HG02623 (cell line): ENCODE measurements at regions not wholly inside any gene's neighbourhood (a gene's known extent, or its start where the extent isn't known, plus 50 kb on each side); places are given as distances from the start of the nearest gene placed in this dataset.

Experiments
- ATAC-seq: cut with Tn5 transposase; IDR thresholded peaks from one replicate; pipeline ENCODE4 v1.9.1; 2021; ENCODE audit warnings: moderate library complexity; ENCODE audit not compliant: unreplicated experiment

DNA sequence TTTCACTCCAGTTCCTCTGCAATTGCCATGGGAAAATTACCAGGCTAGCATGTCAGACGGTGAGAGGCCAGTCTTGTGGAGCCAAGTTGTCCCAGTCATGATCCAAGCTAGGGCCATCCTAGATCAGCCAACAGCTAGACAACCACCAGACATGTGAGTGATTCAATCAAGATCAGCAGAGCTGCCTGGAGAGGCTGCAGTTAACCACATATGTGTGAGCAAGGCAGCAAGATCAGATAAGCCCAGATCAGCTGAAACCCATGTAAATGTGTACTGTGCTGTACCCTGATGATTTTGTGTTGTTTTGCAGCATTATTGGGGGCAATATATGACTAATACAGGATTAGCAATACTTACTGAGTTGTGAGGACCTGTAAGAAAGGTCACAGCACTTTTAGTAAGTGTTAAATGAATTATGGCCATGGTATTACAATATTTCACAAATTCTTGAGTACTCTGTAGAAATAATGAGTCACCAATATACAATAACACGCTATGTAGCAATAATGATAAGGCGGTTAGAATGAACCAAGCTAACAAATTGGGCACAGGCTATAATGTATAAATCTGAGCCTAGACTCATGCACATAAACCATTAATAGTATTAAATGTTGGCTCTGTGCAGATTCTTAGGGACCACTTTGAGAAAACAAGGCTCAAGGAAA is 91.4 kb downstream of the SUDS3 start:
- ATAC-seq = no peak

DNA sequence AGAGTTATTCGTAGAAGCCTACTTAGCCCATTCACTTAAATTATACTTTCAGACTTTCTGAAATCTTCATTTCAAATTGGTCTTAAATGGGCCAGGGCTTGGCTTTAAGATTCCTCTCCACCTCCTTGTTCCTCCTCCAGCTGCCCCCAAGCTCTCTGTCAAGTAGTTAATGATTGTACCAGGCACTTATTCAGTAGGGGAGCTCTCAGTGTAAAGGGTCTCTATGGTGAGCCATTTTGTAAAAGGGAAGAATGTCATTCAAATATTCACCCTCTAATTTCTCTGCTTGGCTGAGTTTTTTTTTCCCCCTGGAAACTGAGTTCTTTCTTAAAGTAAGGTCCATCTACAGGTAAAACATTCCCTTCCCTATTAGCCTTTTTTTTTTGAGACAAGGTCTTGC is 96.6 kb downstream of the SUDS3 start:
- no peak for ATAC-seq

GRCh38 chr12:118480235-118480634 is 103.9 kb downstream of the SUDS3 start:
- ATAC-seq = no peak

GRCh38 chr12:118488034-118488433 is 111.7 kb downstream of the SUDS3 start:
- ATAC-seq = no peak

- no peak for ATAC-seq
Observed at GRCh38 chr12:118493962-118494361, 117.6 kb downstream of the SUDS3 start.

DNA sequence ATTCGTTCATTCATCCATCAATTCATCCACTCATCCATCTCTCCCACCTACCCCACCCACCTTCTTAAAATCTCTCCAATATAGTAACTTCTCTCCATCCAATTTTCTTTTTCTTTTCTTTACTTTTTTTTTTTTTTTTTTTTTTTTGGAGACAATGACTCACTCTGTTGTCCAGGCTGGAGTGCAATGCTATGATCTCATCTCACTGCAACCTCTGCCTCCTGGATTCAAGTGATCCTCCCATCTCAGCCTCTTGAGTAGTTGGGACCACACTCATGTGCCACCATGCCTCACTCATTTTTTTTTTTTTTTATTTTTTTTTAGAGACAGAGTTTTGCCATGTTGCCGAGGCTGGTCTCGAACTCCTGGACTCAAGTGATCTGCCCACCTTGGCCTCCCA is 118.4 kb downstream of the SUDS3 start:
- ATAC-seq = no peak

DNA sequence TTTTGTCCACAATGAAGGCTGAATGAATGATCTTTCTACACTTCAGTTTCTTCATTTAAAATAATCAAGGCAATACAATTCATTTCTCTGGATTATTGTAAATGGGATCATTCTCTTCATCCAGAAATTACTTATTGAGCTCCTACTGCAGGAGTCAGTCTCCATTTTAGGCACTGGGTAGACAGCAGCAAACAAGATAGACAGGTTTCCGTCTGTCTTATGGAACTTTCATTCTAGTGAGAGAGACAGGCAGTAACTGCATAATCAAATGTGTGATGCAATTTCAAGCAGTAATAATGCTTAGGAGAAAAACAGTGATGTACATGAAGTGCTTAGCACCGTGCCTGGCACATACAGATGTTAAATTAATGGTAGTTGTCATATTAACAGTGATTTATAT is 118.9 kb downstream of the SUDS3 start:
- ATAC-seq = no peak

GRCh38 chr12:118498171-118498570 is 121.8 kb downstream of the SUDS3 start:
- ATAC-seq = no peak

DNA sequence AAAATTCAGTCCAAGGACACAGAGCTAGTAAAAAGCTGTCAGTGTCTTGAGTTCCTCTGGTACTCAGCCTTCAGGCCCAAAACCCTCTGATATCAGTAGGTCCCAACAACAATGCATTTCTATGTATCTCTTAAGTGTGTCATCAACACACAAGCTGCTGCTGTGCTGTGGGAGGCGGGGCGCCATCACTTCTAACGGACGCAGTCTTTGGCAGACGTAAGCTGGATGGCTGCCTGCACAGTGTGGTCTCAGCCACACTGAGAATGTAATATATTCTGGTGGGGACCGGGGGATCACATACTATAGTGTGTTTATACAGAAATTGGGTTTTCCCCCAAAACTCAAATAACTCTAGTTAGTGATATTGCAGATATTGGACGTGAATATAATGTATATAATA is 123.9 kb downstream of the SUDS3 start:
- no peak for ATAC-seq

DNA sequence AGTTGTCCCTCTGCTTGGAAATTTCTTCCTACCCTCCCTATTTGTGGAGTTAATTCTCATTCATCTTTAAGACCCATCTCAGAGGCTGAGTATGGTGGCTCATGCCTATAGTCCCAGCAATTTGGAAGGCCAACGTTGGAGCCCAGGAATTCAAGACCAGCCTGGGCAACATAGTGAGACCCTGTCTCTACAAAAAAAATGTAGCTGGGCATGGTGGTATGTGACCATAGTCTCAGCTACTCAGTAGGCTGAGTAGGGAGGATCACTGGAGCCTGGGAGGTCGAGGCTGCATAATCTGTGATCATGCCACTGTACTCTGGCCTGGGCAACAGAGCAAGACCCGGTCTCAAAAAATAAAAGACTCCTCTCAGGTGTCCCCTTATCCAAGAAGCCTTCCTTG is 125.1 kb downstream of the SUDS3 start:
- no peak for ATAC-seq

GRCh38 chr12:118503476-118503875 is 127.1 kb downstream of the SUDS3 start:
- no peak for ATAC-seq

- ATAC-seq = no peak
Observed at GRCh38 chr12:118512669-118513068, 136.3 kb downstream of the SUDS3 start.

- no peak for ATAC-seq
Observed at GRCh38 chr12:118513611-118514010, 137.3 kb downstream of the SUDS3 start.

GRCh38 chr12:118514297-118514696 is 137.9 kb downstream of the SUDS3 start:
- ATAC-seq = no peak

- no peak for ATAC-seq
Observed at GRCh38 chr12:118520214-118521035, 144.1 kb downstream of the SUDS3 start.

- ATAC-seq = no peak
Observed at GRCh38 chr12:118521036-118521370, 144.6 kb downstream of the SUDS3 start.

- no peak for ATAC-seq
Observed at GRCh38 chr12:118524446-118524845, 148.1 kb downstream of the SUDS3 start.

DNA sequence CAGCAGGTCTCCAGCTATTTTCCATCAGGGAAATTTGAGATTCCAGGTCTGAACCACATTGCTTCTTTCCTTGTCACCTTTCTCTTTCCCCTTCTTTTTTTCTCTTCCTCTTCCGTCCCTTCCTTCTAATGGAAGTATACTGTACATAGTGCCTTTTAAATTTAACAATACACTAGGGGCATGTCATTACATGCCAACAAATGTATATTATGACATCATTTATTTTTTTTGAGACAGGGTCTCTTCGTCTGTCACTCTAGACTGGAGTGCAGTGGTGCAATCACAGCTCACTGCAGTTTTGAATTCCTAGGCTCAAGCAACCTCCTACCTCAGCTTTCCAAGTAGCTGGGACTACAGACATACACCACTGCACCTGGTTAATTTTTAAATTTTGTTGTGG is 148.9 kb downstream of the SUDS3 start:
- ATAC-seq = no peak

DNA sequence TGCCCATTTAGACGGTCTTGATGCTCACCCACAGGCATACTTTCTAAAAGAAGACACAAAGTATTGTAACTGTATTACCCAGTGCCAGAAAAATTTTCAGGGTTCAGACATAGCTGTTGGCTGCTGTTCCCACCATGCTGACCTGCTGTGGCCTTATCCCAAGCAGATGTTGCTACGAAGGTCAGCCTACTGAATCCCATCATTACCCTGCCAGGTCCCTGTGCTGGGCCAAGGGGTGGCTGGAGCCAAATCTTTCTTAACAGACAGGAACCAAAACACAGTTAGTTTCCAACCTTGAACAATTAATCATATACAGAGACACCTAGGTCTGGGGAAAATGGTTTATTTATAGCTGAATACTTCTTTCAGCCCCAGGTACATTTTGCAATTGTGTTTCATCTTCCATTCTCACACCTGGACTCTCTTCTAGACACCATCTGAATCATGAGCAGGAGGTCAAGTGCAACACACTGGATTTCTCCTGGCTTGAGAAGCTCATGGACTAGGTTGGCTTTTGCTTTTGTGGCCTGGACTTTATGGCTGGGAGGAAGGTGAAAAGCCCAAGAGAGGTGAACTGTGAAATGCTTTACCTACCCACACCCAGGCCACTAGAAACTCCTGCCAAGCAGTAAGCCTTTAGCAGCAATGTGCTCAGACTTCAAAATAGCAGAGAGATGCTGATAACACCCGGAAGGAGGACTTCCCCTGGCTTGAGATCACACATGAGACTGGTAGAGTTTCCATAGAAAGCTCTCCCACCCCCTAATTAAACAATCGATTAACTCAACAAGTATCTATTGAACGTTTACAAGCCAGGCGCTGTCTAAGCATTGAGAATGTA is 150.1 kb downstream of the SUDS3 start:
- ATAC-seq = no peak

DNA sequence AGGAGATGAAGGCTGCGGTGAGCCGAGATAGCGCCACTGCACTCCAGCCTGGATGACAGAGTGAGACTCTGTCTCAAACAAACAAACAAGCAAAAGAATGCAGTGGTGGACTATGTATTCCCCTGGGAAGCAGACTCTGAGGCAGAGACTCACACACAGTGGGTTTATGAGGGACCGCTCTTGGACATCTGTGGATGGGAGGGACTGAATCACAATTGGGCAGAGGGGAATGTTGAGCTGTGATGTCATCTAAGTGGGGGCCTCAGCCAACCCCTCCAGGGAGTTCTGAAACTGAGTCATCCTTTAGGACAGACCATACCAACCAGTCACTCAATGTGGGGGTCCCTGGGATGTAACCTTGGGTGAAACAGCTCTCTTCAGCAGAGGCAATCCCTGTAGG is 151.0 kb downstream of the SUDS3 start:
- ATAC-seq = no peak

GRCh38 chr12:118528625-118529024 is 152.3 kb downstream of the SUDS3 start:
- no peak for ATAC-seq

DNA sequence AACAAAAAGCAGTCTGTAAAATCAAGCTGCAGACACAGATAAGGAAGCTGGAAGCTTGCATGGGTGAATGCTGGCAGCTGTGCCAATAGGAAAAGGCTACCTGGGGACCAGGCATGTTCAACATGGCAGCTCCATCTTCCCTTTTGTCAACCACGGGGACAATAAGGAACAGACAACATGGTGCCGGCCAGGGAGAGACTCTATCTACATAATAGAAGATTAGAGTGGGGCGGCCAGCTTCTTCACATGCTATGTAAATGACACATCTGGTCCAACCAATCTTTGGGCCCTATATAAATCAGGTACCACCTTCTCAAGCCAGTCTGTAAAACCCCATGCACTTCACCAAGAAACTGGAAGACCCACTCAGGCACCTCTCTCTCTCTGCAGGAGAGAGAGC is 157.6 kb downstream of the SUDS3 start:
- ATAC-seq = no peak
